A549 (cell line): ENCODE measurements at regions not wholly inside any gene's neighbourhood (a gene's known extent, or its start where the extent isn't known, plus 50 kb on each side); places are given as distances from the start of the nearest gene placed in this dataset.

ENCODE experiments used
- BCL3 ChIP-seq: fragments of >200 bp; sonication (Bioruptor Twin); formaldehyde crosslinking; IDR thresholded peaks from 3 replicates; pipeline ENCODE4 v1.6.1; 2016
- HMGXB4 ChIP-seq: fragments of 250-450 bp; sonication (Bioruptor Pico); IDR thresholded peaks from 2 replicates; pipeline ENCODE4 v1.5.0; 2021; ENCODE audit warnings: mild to moderate bottlenecking, moderate library complexity, borderline replicate concordance
- KDM1A ChIP-seq: fragments of 200-600 bp; sonication (generic); IDR thresholded peaks from 2 replicates; pipeline ENCODE4 v1.6.1; 2016; ENCODE audit warnings: low read depth, mild to moderate bottlenecking
- NR3C1 ChIP-seq: fragments of >200 bp; sonication (Bioruptor Twin); formaldehyde crosslinking; IDR thresholded peaks from 3 replicates; pipeline ENCODE4 v1.6.1; 2017
- POLR2A ChIP-seq: IDR thresholded peaks from 2 replicates; pipeline ENCODE4 v1.6.1; 2012; ENCODE audit warnings: mild to moderate bottlenecking, low read length
- RFX5 ChIP-seq: fragments of 450-650 bp; IDR thresholded peaks from 2 replicates; pipeline ENCODE4 v1.7.1; 2014; ENCODE audit warnings: antibody characterized with exemption, mild to moderate bottlenecking, moderate library complexity
- RNF2 ChIP-seq: fragments of 200-600 bp; sonication (generic); IDR thresholded peaks from 2 replicates; pipeline ENCODE4 v1.6.1; 2016; ENCODE audit warnings: low read depth, mild to moderate bottlenecking, antibody characterized with exemption, moderate library complexity, borderline replicate concordance
- SREBF2 ChIP-seq: fragments of 450-650 bp; IDR thresholded peaks from 2 replicates; pipeline ENCODE4 v1.6.1; 2014; ENCODE audit warnings: mild to moderate bottlenecking, moderate library complexity
- TF ChIP-seq, protein P1 (sequence below): fragments of >200 bp; sonication (Bioruptor Twin); formaldehyde crosslinking; IDR thresholded peaks from 3 replicates; pipeline ENCODE4 v1.5.1; 2016
- TF ChIP-seq, protein P2 (sequence below): fragments of 200-600 bp; sonication (generic); IDR thresholded peaks from 2 replicates; pipeline ENCODE4 v1.6.1; 2016; ENCODE audit warnings: antibody characterized with exemption, mild to moderate bottlenecking, moderate library complexity

DNA sequence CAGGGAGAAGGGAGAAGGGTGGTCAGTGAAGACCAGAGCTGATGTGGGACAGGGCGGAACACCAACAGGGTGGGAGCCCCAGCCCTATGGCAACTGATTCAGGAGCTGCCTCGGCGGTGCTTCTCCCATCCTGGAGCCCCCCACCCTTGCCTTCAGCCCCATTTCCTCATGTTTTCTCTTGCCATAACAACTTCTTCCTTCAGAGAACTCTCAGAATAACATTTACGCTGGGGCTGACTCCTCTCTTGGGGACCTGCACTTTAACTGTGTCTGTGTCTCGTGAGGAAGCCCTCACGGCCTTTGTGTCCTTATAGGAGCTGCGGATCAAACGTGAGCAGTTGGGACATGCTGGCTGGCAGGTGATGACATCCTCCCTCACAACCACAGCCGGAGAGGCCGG is 116.4 kb upstream of the SNTG2 start:
- TF ChIP-seq, protein P1, sequence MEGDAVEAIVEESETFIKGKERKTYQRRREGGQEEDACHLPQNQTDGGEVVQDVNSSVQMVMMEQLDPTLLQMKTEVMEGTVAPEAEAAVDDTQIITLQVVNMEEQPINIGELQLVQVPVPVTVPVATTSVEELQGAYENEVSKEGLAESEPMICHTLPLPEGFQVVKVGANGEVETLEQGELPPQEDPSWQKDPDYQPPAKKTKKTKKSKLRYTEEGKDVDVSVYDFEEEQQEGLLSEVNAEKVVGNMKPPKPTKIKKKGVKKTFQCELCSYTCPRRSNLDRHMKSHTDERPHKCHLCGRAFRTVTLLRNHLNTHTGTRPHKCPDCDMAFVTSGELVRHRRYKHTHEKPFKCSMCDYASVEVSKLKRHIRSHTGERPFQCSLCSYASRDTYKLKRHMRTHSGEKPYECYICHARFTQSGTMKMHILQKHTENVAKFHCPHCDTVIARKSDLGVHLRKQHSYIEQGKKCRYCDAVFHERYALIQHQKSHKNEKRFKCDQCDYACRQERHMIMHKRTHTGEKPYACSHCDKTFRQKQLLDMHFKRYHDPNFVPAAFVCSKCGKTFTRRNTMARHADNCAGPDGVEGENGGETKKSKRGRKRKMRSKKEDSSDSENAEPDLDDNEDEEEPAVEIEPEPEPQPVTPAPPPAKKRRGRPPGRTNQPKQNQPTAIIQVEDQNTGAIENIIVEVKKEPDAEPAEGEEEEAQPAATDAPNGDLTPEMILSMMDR = no peak
- TF ChIP-seq RNF2 (no peak), HMGXB4 (CRISPR knock-in tag) (no peak), RFX5 (no peak), NR3C1 (no peak), POLR2A (no peak), SREBF2 (no peak), BCL3 (no peak), KDM1A (no peak)
- TF ChIP-seq, protein P2, sequence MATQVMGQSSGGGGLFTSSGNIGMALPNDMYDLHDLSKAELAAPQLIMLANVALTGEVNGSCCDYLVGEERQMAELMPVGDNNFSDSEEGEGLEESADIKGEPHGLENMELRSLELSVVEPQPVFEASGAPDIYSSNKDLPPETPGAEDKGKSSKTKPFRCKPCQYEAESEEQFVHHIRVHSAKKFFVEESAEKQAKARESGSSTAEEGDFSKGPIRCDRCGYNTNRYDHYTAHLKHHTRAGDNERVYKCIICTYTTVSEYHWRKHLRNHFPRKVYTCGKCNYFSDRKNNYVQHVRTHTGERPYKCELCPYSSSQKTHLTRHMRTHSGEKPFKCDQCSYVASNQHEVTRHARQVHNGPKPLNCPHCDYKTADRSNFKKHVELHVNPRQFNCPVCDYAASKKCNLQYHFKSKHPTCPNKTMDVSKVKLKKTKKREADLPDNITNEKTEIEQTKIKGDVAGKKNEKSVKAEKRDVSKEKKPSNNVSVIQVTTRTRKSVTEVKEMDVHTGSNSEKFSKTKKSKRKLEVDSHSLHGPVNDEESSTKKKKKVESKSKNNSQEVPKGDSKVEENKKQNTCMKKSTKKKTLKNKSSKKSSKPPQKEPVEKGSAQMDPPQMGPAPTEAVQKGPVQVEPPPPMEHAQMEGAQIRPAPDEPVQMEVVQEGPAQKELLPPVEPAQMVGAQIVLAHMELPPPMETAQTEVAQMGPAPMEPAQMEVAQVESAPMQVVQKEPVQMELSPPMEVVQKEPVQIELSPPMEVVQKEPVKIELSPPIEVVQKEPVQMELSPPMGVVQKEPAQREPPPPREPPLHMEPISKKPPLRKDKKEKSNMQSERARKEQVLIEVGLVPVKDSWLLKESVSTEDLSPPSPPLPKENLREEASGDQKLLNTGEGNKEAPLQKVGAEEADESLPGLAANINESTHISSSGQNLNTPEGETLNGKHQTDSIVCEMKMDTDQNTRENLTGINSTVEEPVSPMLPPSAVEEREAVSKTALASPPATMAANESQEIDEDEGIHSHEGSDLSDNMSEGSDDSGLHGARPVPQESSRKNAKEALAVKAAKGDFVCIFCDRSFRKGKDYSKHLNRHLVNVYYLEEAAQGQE = no peak
